Muscle layer of colon (tissue), 2 donors: ENCODE measurements at regions not wholly inside any gene's neighbourhood (a gene's known extent, or its start where the extent isn't known, plus 50 kb on each side); places are given as distances from the start of the nearest gene placed in this dataset.

Experiments
- H3K27ac ChIP-seq: one replicate; pipeline ENCODE4 v1.7.0; 2013; ENCODE audit warnings: low read depth, mild to moderate bottlenecking, low read length, moderate library complexity
- H3K27me3 ChIP-seq, 2 donors: one replicate each; pipeline ENCODE4 v1.7.0; 2013; ENCODE audit warnings: low read length in 2 of 2, mild to moderate bottlenecking in 2 of 2; ENCODE audit not compliant: insufficient read depth in 2 of 2, control insufficient read depth in 1 of 2
- H3K36me3 ChIP-seq: one replicate; pipeline ENCODE4 v1.7.0; 2013; ENCODE audit warnings: mild to moderate bottlenecking, low read length; ENCODE audit not compliant: insufficient read depth
- H3K4me1 ChIP-seq: one replicate; pipeline ENCODE4 v1.7.0; 2013; ENCODE audit warnings: mild to moderate bottlenecking, low read length; ENCODE audit not compliant: insufficient read depth
- H3K4me3 ChIP-seq, 2 donors: one replicate each; pipeline ENCODE4 v1.7.0; 2013; ENCODE audit warnings: low read length in 2 of 2, low read depth in 1 of 2, mild to moderate bottlenecking in 1 of 2, moderate library complexity in 1 of 2
- H3K9ac ChIP-seq: one replicate; pipeline ENCODE4 v1.7.0; 2013; ENCODE audit warnings: low read length
- H3K9me3 ChIP-seq: one replicate; pipeline ENCODE4 v1.7.0; 2013; ENCODE audit warnings: mild to moderate bottlenecking, low read length
- donor health status: abdominal sarcoma.
- donor health status: Adenocarcinoma of cecum.

GRCh38 chr12:132397152-132397933 is 68.0 kb upstream of the GALNT9 start:
- peaks cover 18 to 62% of the 10 kb centered on the region in 2 donors for H3K27me3 ChIP-seq
- H3K9me3 ChIP-seq, result no peaks in the 10 kb centered on the region
- H3K4me3 ChIP-seq, result no peak overlapping the region
- H3K4me1 ChIP-seq, result no peaks in the 10 kb centered on the region
- no peak overlapping the region for H3K9ac ChIP-seq
- H3K36me3 ChIP-seq, result no peaks in the 10 kb centered on the region
- no peak overlapping the region for H3K27ac ChIP-seq

DNA sequence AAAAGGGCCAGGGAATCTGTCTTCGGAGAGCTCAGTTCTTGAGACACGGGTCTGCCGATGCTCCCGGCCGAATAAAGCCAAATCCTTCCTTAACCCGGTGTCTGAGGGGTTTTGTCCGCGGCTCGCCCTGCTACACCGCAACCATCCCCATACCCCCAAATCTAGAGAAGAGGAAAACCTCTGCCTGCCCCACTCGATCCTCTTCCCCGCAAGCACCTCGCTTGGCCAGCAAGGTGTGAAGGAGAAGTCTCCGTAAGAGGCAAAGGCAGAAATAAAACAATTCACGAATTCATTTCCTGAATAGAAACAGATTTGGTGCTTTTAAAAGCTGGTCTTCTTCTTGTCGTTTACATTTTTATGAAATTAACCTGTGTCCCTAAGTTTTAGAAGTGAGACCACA is 67.3 kb upstream of the GALNT9 start:
- H3K9ac ChIP-seq, result no peak overlapping the region
- no peaks in the 10 kb centered on the region for H3K9me3 ChIP-seq
- no peaks in the 10 kb centered on the region for H3K36me3 ChIP-seq
- H3K4me3 ChIP-seq, result no peak overlapping the region
- peaks cover 18 to 61% of the 10 kb centered on the region in 2 donors for H3K27me3 ChIP-seq
- H3K27ac ChIP-seq, result no peak overlapping the region
- H3K4me1 ChIP-seq, result no peaks in the 10 kb centered on the region

DNA sequence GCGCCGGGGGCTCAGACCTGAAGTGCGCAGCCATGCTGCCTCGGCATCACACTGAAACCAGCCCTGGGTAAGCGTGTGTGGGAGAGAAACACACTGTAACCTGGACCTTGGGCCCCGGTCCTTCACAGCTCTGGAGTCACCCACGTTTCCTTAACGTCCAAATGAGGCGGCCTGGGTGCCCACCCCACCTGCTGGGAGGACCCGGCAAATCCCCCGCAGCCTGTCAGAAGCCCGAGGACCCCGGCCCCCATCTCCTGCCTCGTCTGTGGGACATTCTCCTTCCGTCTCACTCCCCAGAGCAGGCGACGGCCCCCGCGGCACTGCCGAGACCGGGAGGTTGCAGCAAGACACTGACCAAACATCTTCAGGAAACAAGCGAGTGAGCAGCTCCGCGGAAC is 66.5 kb upstream of the GALNT9 start:
- H3K4me3 ChIP-seq, result no peak overlapping the region
- no peaks in the 10 kb centered on the region for H3K4me1 ChIP-seq
- no peak overlapping the region for H3K27ac ChIP-seq
- peaks cover 18 to 59% of the 10 kb centered on the region in 2 donors for H3K27me3 ChIP-seq
- no peaks in the 10 kb centered on the region for H3K9me3 ChIP-seq
- H3K36me3 ChIP-seq, result no peaks in the 10 kb centered on the region
- no peak overlapping the region for H3K9ac ChIP-seq

GRCh38 chr12:132395192-132395907 is 66.0 kb upstream of the GALNT9 start:
- H3K27ac ChIP-seq, result no peak overlapping the region
- H3K4me1 ChIP-seq, result no peaks in the 10 kb centered on the region
- no peak overlapping the region for H3K4me3 ChIP-seq
- no peaks in the 10 kb centered on the region for H3K9me3 ChIP-seq
- H3K36me3 ChIP-seq, result no peaks in the 10 kb centered on the region
- no peak overlapping the region for H3K9ac ChIP-seq
- H3K27me3 ChIP-seq, result peaks cover 18 to 55% of the 10 kb centered on the region in 2 donors

DNA sequence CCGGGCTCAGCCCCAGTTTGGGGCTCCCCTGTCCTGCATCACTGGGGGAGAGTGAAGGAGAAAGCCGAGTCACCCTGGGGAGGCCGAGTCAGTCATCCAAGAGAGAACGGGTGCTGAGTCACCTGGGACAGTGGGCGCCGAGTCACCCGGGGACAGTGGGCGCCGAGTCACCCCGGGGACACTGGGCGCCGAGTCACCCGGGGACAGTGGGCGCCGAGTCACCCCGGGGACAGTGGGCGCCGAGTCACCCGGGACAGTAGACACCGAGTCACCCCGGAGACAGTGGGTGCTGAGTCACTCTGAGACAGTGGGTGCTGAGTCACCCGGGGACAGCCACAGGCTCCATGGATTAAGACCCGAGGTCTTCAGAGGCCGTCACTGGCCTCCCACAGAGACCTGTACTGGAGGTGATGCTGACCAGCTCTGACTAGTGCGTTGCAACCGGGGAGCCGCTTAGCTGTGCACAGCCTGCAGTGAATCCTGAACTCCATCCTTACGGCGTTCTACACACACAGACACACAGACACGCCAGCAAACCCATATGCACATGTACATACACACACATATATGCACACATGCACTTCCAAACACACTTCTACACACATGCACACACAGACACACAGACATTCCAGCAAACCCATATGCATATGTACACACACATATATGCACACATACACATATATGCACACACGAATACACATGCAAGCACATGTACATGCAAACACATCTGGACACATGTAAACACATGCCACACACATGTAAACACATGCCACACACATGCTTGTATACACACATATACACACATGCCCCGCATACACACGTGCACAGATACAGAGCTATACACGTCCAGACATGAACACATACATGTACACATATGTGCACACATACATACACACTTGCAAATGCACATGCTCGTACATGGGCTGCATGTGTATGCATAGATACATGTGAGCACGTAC is 64.9 kb upstream of the GALNT9 start:
- Histone ChIP-seq H3K9ac (no peak overlapping the region), H3K36me3 (no peaks in the 10 kb centered on the region), H3K27ac (no peak overlapping the region), H3K4me3 (no peak overlapping the region), H3K27me3 (peaks cover 18 to 47% of the 10 kb centered on the region in 2 donors), H3K9me3 (no peaks in the 10 kb centered on the region), H3K4me1 (no peaks in the 10 kb centered on the region)

GRCh38 chr12:132393245-132393795 is 63.9 kb upstream of the GALNT9 start:
- H3K4me3 ChIP-seq, result no peak overlapping the region
- H3K9me3 ChIP-seq, result no peaks in the 10 kb centered on the region
- H3K4me1 ChIP-seq, result no peaks in the 10 kb centered on the region
- no peak overlapping the region for H3K27ac ChIP-seq
- H3K36me3 ChIP-seq, result no peaks in the 10 kb centered on the region
- H3K27me3 ChIP-seq, result peaks cover 14 to 46% of the 10 kb centered on the region in 2 donors
- H3K9ac ChIP-seq, result no peak overlapping the region

- no peak overlapping the region for H3K27ac ChIP-seq
- no peaks in the 10 kb centered on the region for H3K36me3 ChIP-seq
- no peak overlapping the region for H3K9ac ChIP-seq
- H3K4me1 ChIP-seq, result no peaks in the 10 kb centered on the region
- H3K4me3 ChIP-seq, result no peak overlapping the region
- H3K9me3 ChIP-seq, result no peaks in the 10 kb centered on the region
- H3K27me3 ChIP-seq, result peaks cover 9 to 46% of the 10 kb centered on the region in 2 donors
These were observed 63.2 kb upstream of the GALNT9 start for GRCh38 chr12:132392389-132393244.

- no peak overlapping the region for H3K9ac ChIP-seq
- H3K36me3 ChIP-seq, result no peaks in the 10 kb centered on the region
- H3K27ac ChIP-seq, result no peak overlapping the region
- H3K4me1 ChIP-seq, result no peaks in the 10 kb centered on the region
- peaks cover under 1 to 44% of the 10 kb centered on the region in 2 donors for H3K27me3 ChIP-seq
- no peak overlapping the region for H3K4me3 ChIP-seq
- H3K9me3 ChIP-seq, result no peaks in the 10 kb centered on the region
These were observed 62.1 kb upstream of the GALNT9 start for GRCh38 chr12:132391326-132392041.

DNA sequence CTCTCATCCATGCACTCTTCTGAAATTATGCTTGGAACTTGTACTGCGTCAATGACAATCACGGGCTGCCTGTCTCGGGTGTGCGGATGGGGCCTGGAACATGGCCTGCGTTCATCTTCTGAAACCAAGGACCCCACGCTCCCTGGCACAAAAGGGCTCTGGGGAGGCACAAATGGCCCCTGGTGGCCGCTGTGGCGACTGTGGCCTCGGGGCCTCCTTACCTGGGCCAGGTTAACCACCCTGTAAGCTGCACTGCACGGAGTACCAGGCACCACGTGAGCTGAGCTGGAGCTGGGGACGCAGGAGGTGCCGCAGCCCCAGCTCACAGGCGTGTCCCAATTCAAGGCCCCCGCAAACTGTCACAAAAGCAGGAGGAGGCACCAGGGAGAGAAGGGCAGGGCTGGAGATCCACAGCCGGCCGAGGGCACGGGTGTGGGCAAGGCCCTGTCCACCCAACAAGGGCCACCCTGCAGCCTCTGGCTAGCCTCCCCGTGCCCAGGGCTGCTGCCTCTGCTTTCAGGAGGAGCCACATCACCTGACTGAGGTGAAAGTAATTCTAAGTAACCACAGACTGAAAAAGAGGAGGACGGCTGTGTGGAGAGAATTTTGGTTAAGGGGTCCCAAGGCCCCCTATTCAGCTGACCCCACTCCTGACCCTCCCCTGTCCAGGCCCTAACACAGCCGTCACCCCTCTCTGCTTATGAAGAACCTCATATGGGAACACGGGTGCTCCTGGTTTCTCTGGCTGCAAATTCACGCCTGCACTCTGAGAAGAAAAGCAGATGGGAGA is 61.1 kb upstream of the GALNT9 start:
- Histone ChIP-seq H3K9me3 (no peaks in the 10 kb centered on the region), H3K27ac (no peak overlapping the region), H3K27me3 (peaks cover 5 to 47% of the 10 kb centered on the region in 2 donors), H3K4me1 (no peaks in the 10 kb centered on the region), H3K4me3 (no peak overlapping the region), H3K36me3 (no peaks in the 10 kb centered on the region), H3K9ac (no peak overlapping the region)
